Hepatocyte (in vitro differentiated cells): ENCODE measurements at regions not wholly inside any gene's neighbourhood (a gene's known extent, or its start where the extent isn't known, plus 50 kb on each side); places are given as distances from the start of the nearest gene placed in this dataset.

Experiments
- DNase-seq: peaks from one replicate; pipeline ENCODE4 v3.0.0-alpha.2; 2016; ENCODE audit warnings: low spot score
- H2AFZ ChIP-seq: fragments of 200-600 bp; sonication (generic); 2 replicates; pipeline ENCODE4 v1.6.0; 2016; ENCODE audit warnings: antibody characterized with exemption, mild to moderate bottlenecking
- H3K27ac ChIP-seq: fragments of 200-600 bp; sonication (generic); 2 replicates; pipeline ENCODE4 v1.5.1; 2016; ENCODE audit warnings: mild to moderate bottlenecking
- H3K27me3 ChIP-seq: fragments of 200-600 bp; sonication (generic); 2 replicates; pipeline ENCODE4 v1.6.1; 2016
- H3K36me3 ChIP-seq: fragments of 200-600 bp; sonication (generic); replicated peaks from 2 replicates; pipeline ENCODE4 v1.5.1; 2016; ENCODE audit warnings: low read depth; ENCODE audit not compliant: insufficient read depth
- H3K4me1 ChIP-seq: fragments of 200-600 bp; sonication (generic); 2 replicates; pipeline ENCODE4 v1.5.1; 2016; ENCODE audit warnings: mild to moderate bottlenecking, moderate library complexity; ENCODE audit not compliant: insufficient read depth
- H3K4me2 ChIP-seq: fragments of 200-600 bp; sonication (generic); 2 replicates; pipeline ENCODE4 v1.6.0; 2016
- H3K4me3 ChIP-seq: fragments of 200-600 bp; sonication (generic); 2 replicates; pipeline ENCODE4 v1.5.1; 2016; ENCODE audit warnings: mild to moderate bottlenecking
- H3K79me2 ChIP-seq: fragments of 200-600 bp; sonication (generic); 2 replicates; pipeline ENCODE4 v1.6.0; 2017; ENCODE audit warnings: mild to moderate bottlenecking
- H3K9me2 ChIP-seq: fragments of 200-600 bp; sonication (generic); replicated peaks from 2 replicates; pipeline ENCODE4 v1.6.0; 2017; ENCODE audit warnings: mild to moderate bottlenecking; ENCODE audit not compliant: insufficient read depth
- H3K9me3 ChIP-seq: fragments of 200-600 bp; sonication (generic); 2 replicates; pipeline ENCODE4 v1.5.1; 2016; ENCODE audit warnings: low read depth, mild to moderate bottlenecking
- H4K20me1 ChIP-seq: fragments of 200-600 bp; sonication (generic); 2 replicates; pipeline ENCODE4 v1.6.0; 2016; ENCODE audit warnings: mild to moderate bottlenecking; ENCODE audit not compliant: insufficient read depth, poor library complexity, severe bottlenecking
- CTCF ChIP-seq: fragments of 200-600 bp; sonication (generic); IDR thresholded peaks from 2 replicates; pipeline ENCODE4 v1.5.1; 2016; ENCODE audit warnings: antibody characterized with exemption, mild to moderate bottlenecking; ENCODE audit not compliant: poor library complexity
- EZH2 ChIP-seq: fragments of 200-600 bp; sonication (generic); IDR thresholded peaks from 2 replicates; pipeline ENCODE4 v1.6.1; 2016; ENCODE audit warnings: antibody characterized with exemption, mild to moderate bottlenecking, borderline replicate concordance
- EZH2phosphoT487 ChIP-seq: fragments of 200-600 bp; sonication (generic); IDR thresholded peaks from one replicate; pipeline ENCODE4 v1.6.1; 2018; ENCODE audit warnings: antibody characterized with exemption, mild to moderate bottlenecking, low read depth, moderate library complexity; ENCODE audit not compliant: unreplicated experiment, severe bottlenecking
- WGBS: methylation state at CpG from one replicate; pipeline ENCODE4 v1.1.6; 2016; ENCODE audit warnings: low lambda C conversion rate; ENCODE audit errors: missing lambda C conversion rate; 5-methylcytosine and 5-hydroxymethylcytosine counted together

- no peaks in the 10 kb centered on the region for H3K9me2 ChIP-seq
- H3K27ac ChIP-seq: no peak overlapping the region
- 84% methylated on average over 2 of the region's 2 CpGs for WGBS
- H4K20me1 ChIP-seq: no peaks in the 10 kb centered on the region
- H3K4me2 ChIP-seq: no peak overlapping the region
- H3K36me3 ChIP-seq: no peaks in the 10 kb centered on the region
- DNase-seq: no peak
- H2AFZ ChIP-seq: no peak overlapping the region
- no peaks in the 10 kb centered on the region for H3K4me1 ChIP-seq
- no peaks in the 10 kb centered on the region for H3K9me3 ChIP-seq
- no peak overlapping the region for H3K4me3 ChIP-seq
- TF ChIP-seq EZH2phosphoT487 (no peak), EZH2 (no peak), CTCF (no peak)
- no peaks in the 10 kb centered on the region for H3K27me3 ChIP-seq
- H3K79me2 ChIP-seq: no peaks in the 10 kb centered on the region
Measured at GRCh38 chr9:24828687-24829086, 283.0 kb upstream of the IZUMO3 start.

DNA sequence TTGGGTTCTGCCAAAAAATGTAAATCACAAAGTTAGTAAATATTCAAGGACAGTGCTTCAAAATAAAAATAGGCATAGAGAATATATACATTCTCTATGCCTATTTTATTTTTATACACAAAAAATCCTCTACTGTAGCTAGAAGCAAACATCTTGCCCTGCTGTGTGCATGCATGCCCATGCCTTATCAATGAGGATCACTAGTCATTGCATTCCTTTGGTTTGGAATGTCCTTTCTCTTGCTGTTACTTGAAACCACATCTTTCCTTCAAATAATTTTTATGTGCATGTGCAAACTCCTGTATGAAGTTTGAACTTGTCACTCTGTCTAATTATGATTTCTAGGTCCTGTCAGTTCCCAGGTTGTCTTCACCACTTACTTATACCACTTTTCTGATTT, 278.9 kb upstream of the IZUMO3 start:
- Histone ChIP-seq H3K9me2 (no peaks in the 10 kb centered on the region), H3K9me3 (no peaks in the 10 kb centered on the region), H4K20me1 (no peaks in the 10 kb centered on the region), H3K36me3 (no peaks in the 10 kb centered on the region), H3K27me3 (no peaks in the 10 kb centered on the region), H3K4me3 (no peak overlapping the region), H3K79me2 (no peaks in the 10 kb centered on the region), H3K4me2 (no peak overlapping the region), H3K4me1 (no peaks in the 10 kb centered on the region), H2AFZ (no peak overlapping the region), H3K27ac (no peak overlapping the region)
- DNase-seq: no peak
- TF ChIP-seq EZH2phosphoT487 (no peak), CTCF (no peak), EZH2 (no peak)

- no peak for TF ChIP-seq EZH2phosphoT487
- TF ChIP-seq CTCF: no peak
- no peak for TF ChIP-seq EZH2
- no peaks in the 10 kb centered on the region for H3K79me2 ChIP-seq
- H3K27ac ChIP-seq: no peak overlapping the region
- no peak overlapping the region for H3K4me3 ChIP-seq
- no peak for DNase-seq
- no peaks in the 10 kb centered on the region for H3K27me3 ChIP-seq
- no peaks in the 10 kb centered on the region for H3K9me3 ChIP-seq
- H3K4me1 ChIP-seq: no peaks in the 10 kb centered on the region
- H2AFZ ChIP-seq: no peak overlapping the region
- no peaks in the 10 kb centered on the region for H3K36me3 ChIP-seq
- H4K20me1 ChIP-seq: no peaks in the 10 kb centered on the region
- 14% methylated on average over 1 of the region's 1 CpG for WGBS
- no peaks in the 10 kb centered on the region for H3K9me2 ChIP-seq
- H3K4me2 ChIP-seq: no peak overlapping the region
Measured at GRCh38 chr9:24820196-24820595, 274.5 kb upstream of the IZUMO3 start.

GRCh38 chr9:24817756-24818155, 272.1 kb upstream of the IZUMO3 start:
- no peaks in the 10 kb centered on the region for H3K9me2 ChIP-seq
- no peak overlapping the region for H3K4me2 ChIP-seq
- H3K4me1 ChIP-seq: no peaks in the 10 kb centered on the region
- H3K9me3 ChIP-seq: no peaks in the 10 kb centered on the region
- 90% methylated on average over 2 of the region's 2 CpGs for WGBS
- H3K36me3 ChIP-seq: no peaks in the 10 kb centered on the region
- H3K79me2 ChIP-seq: no peaks in the 10 kb centered on the region
- no peaks in the 10 kb centered on the region for H3K27me3 ChIP-seq
- TF ChIP-seq EZH2: no peak
- no peak overlapping the region for H2AFZ ChIP-seq
- no peak overlapping the region for H3K4me3 ChIP-seq
- H3K27ac ChIP-seq: no peak overlapping the region
- no peaks in the 10 kb centered on the region for H4K20me1 ChIP-seq
- no peak for DNase-seq
